Calu3 (cell line): ENCODE measurements at regions not wholly inside any gene's neighbourhood (a gene's known extent, or its start where the extent isn't known, plus 50 kb on each side); places are given as distances from the start of the nearest gene placed in this dataset.

ENCODE experiments used
- BruUV-seq: library from RNA; stranded (reverse); fragments of 400-500 nt; replicated peaks from 2 replicates; lab custom pipeline; 2021; lab: Mats Ljungman, UMichigan
- CTCF ChIA-PET: fragments of 300-600 bp; sonication (Branson Sonifier 250); formaldehyde crosslinking; loops from one replicate; lab custom pipeline; 2022; ENCODE audit warnings: antibody characterized with exemption; lab: Charles Lee
- DNase-seq: peaks from one replicate; pipeline ENCODE4 v3.0.0; 2022
- H3K27ac Mint-ChIP-seq: one replicate; pipeline ENCODE4 v1.8.0; 2022; ENCODE audit warnings: mixed read lengths; ENCODE audit not compliant: unreplicated experiment
- H3K27me3 Mint-ChIP-seq: one replicate; pipeline ENCODE4 v1.8.0; 2022; ENCODE audit warnings: mixed read lengths; ENCODE audit not compliant: unreplicated experiment
- H3K36me3 Mint-ChIP-seq: one replicate; pipeline ENCODE4 v1.8.0; 2022; ENCODE audit warnings: mild to moderate bottlenecking, moderate library complexity, mixed read lengths; ENCODE audit not compliant: insufficient read depth, unreplicated experiment
- H3K4me1 Mint-ChIP-seq: one replicate; pipeline ENCODE4 v1.8.0; 2022; ENCODE audit warnings: mild to moderate bottlenecking, low read depth, mixed read lengths; ENCODE audit not compliant: unreplicated experiment
- H3K4me3 Mint-ChIP-seq: one replicate; pipeline ENCODE4 v1.8.0; 2022; ENCODE audit warnings: mild to moderate bottlenecking, low read depth, moderate library complexity, mixed read lengths; ENCODE audit not compliant: unreplicated experiment
- H3K9me3 Mint-ChIP-seq: one replicate; pipeline ENCODE4 v1.8.0; 2022; ENCODE audit warnings: low read depth, mixed read lengths; ENCODE audit not compliant: unreplicated experiment
- intact Hi-C: fragments of 100-400 bp; cut with micrococcal nuclease; formaldehyde crosslinking; loops from one replicate; pipeline ENCODE4 v1.10.0; 2022; ENCODE audit not compliant: unreplicated experiment
- TF ChIP-seq, protein P1 (sequence below): fragments of 200-600 bp; IDR thresholded peaks from one replicate; pipeline ENCODE4 v1.8.0; 2022; ENCODE audit warnings: antibody characterized with exemption; ENCODE audit not compliant: unreplicated experiment

DNA sequence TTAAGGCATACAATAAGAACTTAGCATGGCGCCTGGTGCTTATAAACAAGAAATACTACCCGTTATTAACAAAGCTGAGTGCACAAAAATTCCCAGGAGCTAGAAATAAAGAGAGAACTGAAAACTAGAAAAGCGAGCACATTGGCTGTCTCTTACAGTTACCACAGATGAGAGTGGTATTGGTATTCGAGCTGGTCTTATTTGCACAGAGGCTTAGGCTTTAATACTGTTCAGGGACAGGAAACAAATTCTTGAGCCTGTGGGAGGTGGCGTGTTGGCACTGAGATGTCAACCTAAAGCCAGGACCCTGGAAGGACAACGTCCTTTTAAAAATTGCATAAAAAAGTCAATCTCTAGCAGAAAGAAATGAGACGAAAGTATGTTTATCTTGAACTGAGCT lies 67.3 kb upstream of the IGFBP2 start:
- intact Hi-C loops, result no loop called here
- peaks cover 3% of the 10 kb centered on the region for H3K27me3 Mint-ChIP-seq
- BruUV-seq, result no TSS peak
- H3K4me1 Mint-ChIP-seq, result no peaks in the 10 kb centered on the region
- no peaks in the 10 kb centered on the region for H3K36me3 Mint-ChIP-seq
- TF ChIP-seq, protein P1, sequence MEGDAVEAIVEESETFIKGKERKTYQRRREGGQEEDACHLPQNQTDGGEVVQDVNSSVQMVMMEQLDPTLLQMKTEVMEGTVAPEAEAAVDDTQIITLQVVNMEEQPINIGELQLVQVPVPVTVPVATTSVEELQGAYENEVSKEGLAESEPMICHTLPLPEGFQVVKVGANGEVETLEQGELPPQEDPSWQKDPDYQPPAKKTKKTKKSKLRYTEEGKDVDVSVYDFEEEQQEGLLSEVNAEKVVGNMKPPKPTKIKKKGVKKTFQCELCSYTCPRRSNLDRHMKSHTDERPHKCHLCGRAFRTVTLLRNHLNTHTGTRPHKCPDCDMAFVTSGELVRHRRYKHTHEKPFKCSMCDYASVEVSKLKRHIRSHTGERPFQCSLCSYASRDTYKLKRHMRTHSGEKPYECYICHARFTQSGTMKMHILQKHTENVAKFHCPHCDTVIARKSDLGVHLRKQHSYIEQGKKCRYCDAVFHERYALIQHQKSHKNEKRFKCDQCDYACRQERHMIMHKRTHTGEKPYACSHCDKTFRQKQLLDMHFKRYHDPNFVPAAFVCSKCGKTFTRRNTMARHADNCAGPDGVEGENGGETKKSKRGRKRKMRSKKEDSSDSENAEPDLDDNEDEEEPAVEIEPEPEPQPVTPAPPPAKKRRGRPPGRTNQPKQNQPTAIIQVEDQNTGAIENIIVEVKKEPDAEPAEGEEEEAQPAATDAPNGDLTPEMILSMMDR, result no peak
- H3K9me3 Mint-ChIP-seq, result no peaks in the 10 kb centered on the region
- H3K27ac Mint-ChIP-seq, result no peak overlapping the region
- H3K4me3 Mint-ChIP-seq, result no peak overlapping the region
- no peak for DNase-seq
- CTCF ChIA-PET, result interaction anchor here (0.6 kb wide), 1 partner anchor 54 kb away, joined by 5 read pairs; no protein-coding TSS in a partner anchor

DNA sequence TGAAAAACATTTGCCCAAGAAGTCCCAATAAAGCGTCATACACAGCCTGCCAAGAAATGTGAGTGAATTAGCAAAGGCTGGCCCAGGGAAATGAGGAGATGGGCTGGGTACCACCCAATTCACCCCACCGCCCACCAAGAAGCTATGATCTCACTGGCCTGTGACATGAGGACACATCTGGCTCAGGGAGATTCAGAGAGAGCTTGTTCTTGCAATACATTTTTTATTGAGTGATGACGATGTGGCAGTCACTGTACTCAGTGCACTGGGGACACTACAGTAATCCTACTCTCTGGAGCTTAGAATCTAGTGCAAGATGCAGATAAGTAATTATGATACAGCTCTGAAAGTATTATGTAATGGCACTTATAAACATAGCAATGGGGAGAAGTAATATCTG lies 64.6 kb upstream of the IGFBP2 start:
- no peak for DNase-seq
- H3K27me3 Mint-ChIP-seq, result no peaks in the 10 kb centered on the region
- CTCF ChIA-PET, result no interaction called here
- no TSS peak for BruUV-seq
- no peak overlapping the region for H3K4me3 Mint-ChIP-seq
- TF ChIP-seq, protein P1, result no peak
- H3K36me3 Mint-ChIP-seq, result no peaks in the 10 kb centered on the region
- no peaks in the 10 kb centered on the region for H3K9me3 Mint-ChIP-seq
- H3K27ac Mint-ChIP-seq, result no peak overlapping the region
- intact Hi-C loops, result no loop called here
- no peaks in the 10 kb centered on the region for H3K4me1 Mint-ChIP-seq

DNA sequence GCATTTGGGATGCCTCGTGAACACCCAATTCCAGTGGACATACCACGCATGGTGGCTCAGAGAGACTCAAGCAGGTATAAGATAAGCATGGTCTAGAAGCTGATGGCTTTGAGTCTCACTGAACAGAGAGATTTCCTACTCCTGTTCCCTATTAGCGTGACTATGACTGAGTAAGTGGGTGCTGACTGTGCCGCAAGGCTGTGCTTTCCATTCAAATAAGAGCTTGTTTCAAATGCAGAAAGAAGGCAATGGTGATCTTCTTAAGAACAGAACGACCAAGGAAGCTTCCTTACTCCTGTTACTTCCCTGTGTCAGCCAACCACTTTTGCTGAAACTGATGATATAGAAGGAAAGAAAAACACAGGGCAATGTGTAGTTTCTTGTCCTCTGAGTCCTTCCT lies 63.5 kb upstream of the IGFBP2 start:
- no peaks in the 10 kb centered on the region for H3K27me3 Mint-ChIP-seq
- H3K4me3 Mint-ChIP-seq, result no peak overlapping the region
- no TSS peak for BruUV-seq
- H3K9me3 Mint-ChIP-seq, result no peaks in the 10 kb centered on the region
- CTCF ChIA-PET, result interaction anchor here (0.5 kb wide), 1 partner anchor 53 kb away, joined by 4 read pairs; no protein-coding TSS in a partner anchor
- no peak for DNase-seq
- no peaks in the 10 kb centered on the region for H3K4me1 Mint-ChIP-seq
- no peaks in the 10 kb centered on the region for H3K36me3 Mint-ChIP-seq
- intact Hi-C loops, result no loop called here
- TF ChIP-seq, protein P1, result no peak
- no peak overlapping the region for H3K27ac Mint-ChIP-seq

DNA sequence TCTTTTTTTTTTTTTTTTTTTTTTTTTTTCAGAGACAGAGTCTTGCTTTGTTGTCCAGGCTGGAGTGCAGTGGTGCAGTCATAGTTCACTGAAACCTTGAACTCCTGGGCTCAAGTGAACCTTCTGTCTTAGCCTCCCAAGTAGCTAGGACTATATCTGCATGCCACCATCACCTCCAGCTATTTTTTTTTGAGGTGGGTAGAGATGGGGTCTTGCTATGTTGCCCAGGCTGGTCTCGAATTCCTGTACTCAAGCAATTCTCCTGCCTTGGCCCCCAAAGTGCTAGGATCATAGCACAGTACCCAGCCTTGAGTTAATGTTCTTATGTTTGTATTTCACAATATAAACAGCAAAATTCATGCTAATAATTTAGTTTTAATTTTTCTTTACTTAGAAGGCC lies 62.9 kb upstream of the IGFBP2 start:
- Mint-ChIP-seq H3K4me1 (no peaks in the 10 kb centered on the region), H3K4me3 (no peak overlapping the region), H3K9me3 (no peaks in the 10 kb centered on the region), H3K36me3 (no peaks in the 10 kb centered on the region), H3K27ac (no peak overlapping the region), H3K27me3 (no peaks in the 10 kb centered on the region)
- BruUV-seq, result no TSS peak
- TF ChIP-seq, protein P1, result no peak
- CTCF ChIA-PET, result interaction anchor here (0.5 kb wide), 1 partner anchor 52 kb away, joined by 4 read pairs; no protein-coding TSS in a partner anchor
- intact Hi-C loops, result no loop called here
- DNase-seq, result no peak
